Cardiac fibroblast (primary cell): ENCODE measurements at regions not wholly inside any gene's neighbourhood (a gene's known extent, or its start where the extent isn't known, plus 50 kb on each side); places are given as distances from the start of the nearest gene placed in this dataset.

Source experiments
- DNase-seq, 2 donors: peaks; one replicate each; pipeline versions ENCODE4 v3.0.0 to v3.0.0-alpha.2; 2010; ENCODE audit warnings: low read depth in 2 of 2
- H3K4me3 ChIP-seq, 2 donors: replicated peaks in 1 of 2; 1 replicate in 1 of 2; 2 replicates in 1 of 2; pipeline ENCODE4 v1.5.1; 2011; ENCODE audit warnings: low read depth in 2 of 2, low read length in 2 of 2, mild to moderate bottlenecking in 2 of 2, moderate library complexity in 1 of 2
- TF ChIP-seq, protein P1 (sequence below): IDR thresholded peaks from one replicate; pipeline ENCODE4 v1.5.1; 2011; ENCODE audit warnings: low read depth, mild to moderate bottlenecking, low read length, inconsistent platforms

DNA sequence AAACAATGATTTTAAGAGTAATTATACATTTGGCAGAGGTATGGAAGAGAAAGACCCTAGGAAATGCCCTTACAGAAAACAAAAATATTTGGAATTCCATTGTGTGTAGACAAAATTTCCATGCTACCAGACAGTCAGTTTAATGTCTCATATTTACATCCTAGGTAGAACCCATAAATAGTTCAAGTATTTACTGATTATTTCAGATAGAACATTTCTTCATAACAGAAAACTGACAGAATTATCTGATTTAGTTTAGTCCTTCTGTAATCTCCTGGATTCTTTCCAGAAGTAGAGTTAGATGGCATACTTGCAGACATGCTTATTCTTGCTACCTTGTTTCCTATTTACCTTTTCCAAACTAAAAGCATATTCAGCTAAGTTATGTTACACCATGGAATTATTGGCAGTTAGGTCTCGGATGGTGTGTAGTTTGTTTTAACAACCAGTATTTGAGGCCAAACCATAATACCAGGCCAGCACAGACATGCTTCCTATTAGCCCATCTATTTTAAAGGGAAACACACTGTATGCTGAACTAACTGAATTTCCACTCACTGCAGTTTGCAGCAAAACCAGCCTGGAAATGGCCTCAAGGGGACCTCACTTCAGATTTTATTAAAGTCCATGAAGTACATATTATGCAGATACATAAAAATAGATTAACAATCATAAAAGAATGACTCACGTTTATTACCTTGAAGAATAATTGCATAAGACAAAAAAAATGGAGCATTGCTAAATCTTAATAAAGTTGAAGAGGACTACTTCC lies 126.6 kb upstream of the LRIG3 start:
- TF ChIP-seq, protein P1, sequence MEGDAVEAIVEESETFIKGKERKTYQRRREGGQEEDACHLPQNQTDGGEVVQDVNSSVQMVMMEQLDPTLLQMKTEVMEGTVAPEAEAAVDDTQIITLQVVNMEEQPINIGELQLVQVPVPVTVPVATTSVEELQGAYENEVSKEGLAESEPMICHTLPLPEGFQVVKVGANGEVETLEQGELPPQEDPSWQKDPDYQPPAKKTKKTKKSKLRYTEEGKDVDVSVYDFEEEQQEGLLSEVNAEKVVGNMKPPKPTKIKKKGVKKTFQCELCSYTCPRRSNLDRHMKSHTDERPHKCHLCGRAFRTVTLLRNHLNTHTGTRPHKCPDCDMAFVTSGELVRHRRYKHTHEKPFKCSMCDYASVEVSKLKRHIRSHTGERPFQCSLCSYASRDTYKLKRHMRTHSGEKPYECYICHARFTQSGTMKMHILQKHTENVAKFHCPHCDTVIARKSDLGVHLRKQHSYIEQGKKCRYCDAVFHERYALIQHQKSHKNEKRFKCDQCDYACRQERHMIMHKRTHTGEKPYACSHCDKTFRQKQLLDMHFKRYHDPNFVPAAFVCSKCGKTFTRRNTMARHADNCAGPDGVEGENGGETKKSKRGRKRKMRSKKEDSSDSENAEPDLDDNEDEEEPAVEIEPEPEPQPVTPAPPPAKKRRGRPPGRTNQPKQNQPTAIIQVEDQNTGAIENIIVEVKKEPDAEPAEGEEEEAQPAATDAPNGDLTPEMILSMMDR = no peak
- no peak overlapping the region for H3K4me3 ChIP-seq
- no peak for DNase-seq

- TF ChIP-seq, protein P1 = no peak
- no peak for DNase-seq
- H3K4me3 ChIP-seq = no peak overlapping the region
Measured at GRCh38 chr12:59044791-59045190, 124.5 kb upstream of the LRIG3 start.

GRCh38 chr12:59041241-59042121 lies 121.2 kb upstream of the LRIG3 start:
- H3K4me3 ChIP-seq = peak overlapping the region in 1 of 2 donors; percentile 2
- peak; percentile 82 to 96 for DNase-seq
- TF ChIP-seq, protein P1 = no peak

GRCh38 chr12:59040656-59041055 lies 120.4 kb upstream of the LRIG3 start:
- no peak overlapping the region for H3K4me3 ChIP-seq
- peak; percentile 64 to 86 for DNase-seq
- TF ChIP-seq, protein P1 = no peak

- DNase-seq = peak in 1 of 2 donors; percentile 15
- TF ChIP-seq, protein P1 = no peak
Measured at GRCh38 chr12:59040043-59040442, 119.7 kb upstream of the LRIG3 start.

DNA sequence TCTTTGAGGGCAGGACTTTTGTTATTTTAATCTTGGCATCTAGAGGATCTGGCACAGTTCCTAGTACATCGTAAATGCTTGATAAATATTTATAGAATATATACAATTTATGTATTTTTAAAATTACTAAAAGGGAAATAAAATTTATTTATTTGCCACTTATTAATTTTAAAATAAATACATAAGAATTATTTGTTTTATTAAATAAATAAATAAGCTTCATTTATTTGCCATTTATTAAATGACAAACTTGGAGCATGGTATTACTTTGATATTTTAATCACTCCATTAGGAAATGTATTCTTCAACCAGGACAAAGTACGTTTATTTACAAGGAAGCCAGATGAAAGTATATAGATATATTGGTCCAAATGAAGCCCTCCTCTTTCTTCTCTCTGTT lies 118.7 kb upstream of the LRIG3 start:
- DNase-seq = no peak
- no peak overlapping the region for H3K4me3 ChIP-seq
- TF ChIP-seq, protein P1 = no peak

More at GRCh38 chr12:59040043-59040442, 119.7 kb upstream of the LRIG3 start:
- no peak overlapping the region for H3K4me3 ChIP-seq
